ENCODE measurements at regions not wholly inside any gene's neighbourhood (a gene's known extent, or its start where the extent isn't known, plus 50 kb on each side); places are given as distances from the start of the nearest gene placed in this dataset.

DNA sequence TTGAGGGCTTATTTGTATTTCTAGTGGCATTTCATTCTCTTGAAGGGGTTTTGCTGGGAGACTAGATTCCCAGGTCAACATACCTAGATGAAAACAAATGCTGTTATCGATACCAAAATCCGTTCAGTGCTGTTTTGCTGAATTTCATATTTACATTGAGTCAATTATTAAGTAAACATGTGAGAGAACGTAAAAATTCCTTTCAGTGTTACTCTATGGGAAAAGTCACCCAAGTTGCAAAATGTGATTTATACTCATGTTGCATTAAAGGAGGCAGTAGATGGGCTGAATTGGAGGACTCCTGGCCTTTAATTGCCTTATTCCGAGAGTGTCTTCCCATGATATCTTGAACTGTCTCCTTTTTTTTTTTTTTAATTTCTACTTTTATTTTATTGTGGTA is 1011.3 kb upstream of the NR2F2 start:
- TF ChIP-seq, protein P1, sequence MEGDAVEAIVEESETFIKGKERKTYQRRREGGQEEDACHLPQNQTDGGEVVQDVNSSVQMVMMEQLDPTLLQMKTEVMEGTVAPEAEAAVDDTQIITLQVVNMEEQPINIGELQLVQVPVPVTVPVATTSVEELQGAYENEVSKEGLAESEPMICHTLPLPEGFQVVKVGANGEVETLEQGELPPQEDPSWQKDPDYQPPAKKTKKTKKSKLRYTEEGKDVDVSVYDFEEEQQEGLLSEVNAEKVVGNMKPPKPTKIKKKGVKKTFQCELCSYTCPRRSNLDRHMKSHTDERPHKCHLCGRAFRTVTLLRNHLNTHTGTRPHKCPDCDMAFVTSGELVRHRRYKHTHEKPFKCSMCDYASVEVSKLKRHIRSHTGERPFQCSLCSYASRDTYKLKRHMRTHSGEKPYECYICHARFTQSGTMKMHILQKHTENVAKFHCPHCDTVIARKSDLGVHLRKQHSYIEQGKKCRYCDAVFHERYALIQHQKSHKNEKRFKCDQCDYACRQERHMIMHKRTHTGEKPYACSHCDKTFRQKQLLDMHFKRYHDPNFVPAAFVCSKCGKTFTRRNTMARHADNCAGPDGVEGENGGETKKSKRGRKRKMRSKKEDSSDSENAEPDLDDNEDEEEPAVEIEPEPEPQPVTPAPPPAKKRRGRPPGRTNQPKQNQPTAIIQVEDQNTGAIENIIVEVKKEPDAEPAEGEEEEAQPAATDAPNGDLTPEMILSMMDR (IDR thresholded peaks at IDR 0.05; ENCODE audit: low read depth, low read length), result no peak
- TF ChIP-seq EZH2phosphoT487 (IDR thresholded peaks at IDR 0.05; ENCODE audit: low read depth), result no peak

Measured in OCI-LY3 (cell line).